Stomach (tissue), 8 donors: ENCODE measurements at regions not wholly inside any gene's neighbourhood (a gene's known extent, or its start where the extent isn't known, plus 50 kb on each side); places are given as distances from the start of the nearest gene placed in this dataset.

ENCODE experiments used
- DNase-seq, 2 donors: peaks; one replicate each; pipeline versions ENCODE4 v3.0.0 to v3.0.0-alpha.2; 2013 to 2019
- H3K27ac ChIP-seq, 5 donors: fragments of 200-600 bp in 4 of 5; sonication (generic) in 4 of 5; one replicate each; pipeline ENCODE4 v1.5.1; 2013 to 2019; ENCODE audit warnings: mild to moderate bottlenecking in 1 of 5, moderate library complexity in 1 of 5
- H3K27me3 ChIP-seq, 3 donors: fragments of 200-600 bp; sonication (generic); one replicate each; pipeline ENCODE4 v1.5.1; 2017 to 2019; ENCODE audit warnings: mixed run types in 1 of 3
- H3K36me3 ChIP-seq, 4 donors: fragments of 200-600 bp; sonication (generic); 1 replicate in 3 of 4; 2 replicates in 1 of 4; pipeline ENCODE4 v1.5.1; 2016 to 2019
- H3K4me1 ChIP-seq, 4 donors: fragments of 200-600 bp; sonication (generic); one replicate each; pipeline ENCODE4 v1.5.1; 2016 to 2019
- H3K4me3 ChIP-seq, 4 donors: fragments of 200-600 bp; sonication (generic) in 3 of 4; one replicate each; pipeline ENCODE4 v1.5.1; 2016 to 2019; ENCODE audit warnings: mild to moderate bottlenecking in 1 of 4
- H3K9me3 ChIP-seq, 4 donors: fragments of 200-600 bp; sonication (generic); one replicate each; pipeline ENCODE4 v1.5.1; 2016 to 2019
- EP300 ChIP-seq: sonication (generic); formaldehyde crosslinking; IDR thresholded peaks from one replicate; pipeline ENCODE4 v1.6.1; 2017; ENCODE audit warnings: antibody characterized with exemption
- POLR2A ChIP-seq, 4 donors: fragments of 450-650 bp; IDR thresholded peaks; one replicate each; pipeline ENCODE4 v1.6.1; 2016; ENCODE audit warnings: antibody characterized with exemption in 4 of 4, control low read depth in 2 of 4, mild to moderate bottlenecking in 1 of 4, moderate library complexity in 1 of 4
- POLR2AphosphoS5 ChIP-seq, 3 donors: sonication (generic); formaldehyde crosslinking; IDR thresholded peaks; one replicate each; pipeline ENCODE4 v1.6.1; 2016; ENCODE audit warnings: antibody characterized with exemption in 3 of 3
- WGBS, 5 donors: extraction: QIAGEN DNeasy Blood & Tissue Kit in 3 of 5; methylation state at CpG; one replicate each; pipeline versions ENCODE4 v1.1.5 to v1.1.7; 2013 to 2018; 5-methylcytosine and 5-hydroxymethylcytosine counted together
- intact Hi-C: fragments of 100-400 bp; cut with DNase I; formaldehyde crosslinking; loops from one replicate; pipeline ENCODE4 v1.15.1; 2023; ENCODE audit warnings: low total_unique reads
- TF ChIP-seq, protein P1 (sequence below), 7 experiments: fragments of 450-650 bp in 4 of 7; fragments of 200-600 bp in 3 of 7; sonication (generic) in 3 of 7; IDR thresholded peaks; one replicate each; pipeline ENCODE4 v1.5.1; 2016 to 2019; ENCODE audit warnings: antibody characterized with exemption in 7 of 7, control low read depth in 2 of 7, mild to moderate bottlenecking in 1 of 7
- donor health status: healthy with polysubstance abuse.
- donor health status: Bipolar disorder and iron deficiency.
- donor health status: healthy.

GRCh38 chr18:76131738-76132137 is 363.3 kb downstream of the ZNF516 start:
- Histone ChIP-seq H3K9me3 (peaks cover 0 to 5% (median 0%) of the 10 kb centered on the region in 4 donors), H3K36me3 (no peaks in the 10 kb centered on the region), H3K4me1 (no peaks in the 10 kb centered on the region), H3K27me3 (no peaks in the 10 kb centered on the region), H3K4me3 (no peak overlapping the region), H3K27ac (no peak overlapping the region)
- TF ChIP-seq, protein P1, sequence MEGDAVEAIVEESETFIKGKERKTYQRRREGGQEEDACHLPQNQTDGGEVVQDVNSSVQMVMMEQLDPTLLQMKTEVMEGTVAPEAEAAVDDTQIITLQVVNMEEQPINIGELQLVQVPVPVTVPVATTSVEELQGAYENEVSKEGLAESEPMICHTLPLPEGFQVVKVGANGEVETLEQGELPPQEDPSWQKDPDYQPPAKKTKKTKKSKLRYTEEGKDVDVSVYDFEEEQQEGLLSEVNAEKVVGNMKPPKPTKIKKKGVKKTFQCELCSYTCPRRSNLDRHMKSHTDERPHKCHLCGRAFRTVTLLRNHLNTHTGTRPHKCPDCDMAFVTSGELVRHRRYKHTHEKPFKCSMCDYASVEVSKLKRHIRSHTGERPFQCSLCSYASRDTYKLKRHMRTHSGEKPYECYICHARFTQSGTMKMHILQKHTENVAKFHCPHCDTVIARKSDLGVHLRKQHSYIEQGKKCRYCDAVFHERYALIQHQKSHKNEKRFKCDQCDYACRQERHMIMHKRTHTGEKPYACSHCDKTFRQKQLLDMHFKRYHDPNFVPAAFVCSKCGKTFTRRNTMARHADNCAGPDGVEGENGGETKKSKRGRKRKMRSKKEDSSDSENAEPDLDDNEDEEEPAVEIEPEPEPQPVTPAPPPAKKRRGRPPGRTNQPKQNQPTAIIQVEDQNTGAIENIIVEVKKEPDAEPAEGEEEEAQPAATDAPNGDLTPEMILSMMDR (IDR thresholded peaks at IDR 0.05): no peak
- TF ChIP-seq POLR2AphosphoS5 (IDR thresholded peaks at IDR 0.05): no peak
- no peak for TF ChIP-seq POLR2A (IDR thresholded peaks at IDR 0.05)
- TF ChIP-seq EP300: no peak
- no peak for DNase-seq
- 76 to 88% (median 79%) methylated on average over 1 of the region's 1 CpG for WGBS, 5 donors
- intact Hi-C loops: no loop called here

DNA sequence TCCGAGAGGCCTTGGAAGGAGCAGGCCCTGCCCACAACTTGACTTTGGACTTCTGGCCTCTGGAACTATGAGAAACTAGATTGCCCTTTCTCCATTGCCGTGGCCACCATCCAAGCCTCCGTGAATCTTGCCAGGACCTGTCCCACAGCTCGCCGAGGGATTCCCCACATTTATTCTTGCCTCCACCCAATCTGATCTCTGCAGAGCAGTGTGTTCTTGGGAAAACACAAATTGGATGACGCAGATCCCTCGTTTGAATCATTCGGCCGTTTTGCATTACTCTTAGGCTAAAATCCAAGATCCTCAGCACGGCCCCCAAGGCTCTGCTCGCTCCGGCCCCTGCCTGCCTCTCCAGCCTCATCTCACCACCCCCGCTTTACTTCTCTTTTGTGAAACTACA is 364.2 kb downstream of the ZNF516 start:
- Histone ChIP-seq H3K4me1 (no peaks in the 10 kb centered on the region), H3K27ac (no peak overlapping the region), H3K27me3 (no peaks in the 10 kb centered on the region), H3K9me3 (peaks cover 0 to 5% (median 0%) of the 10 kb centered on the region in 4 donors), H3K36me3 (no peaks in the 10 kb centered on the region), H3K4me3 (no peak overlapping the region)
- TF ChIP-seq EP300 (no peak), POLR2AphosphoS5 (IDR thresholded peaks at IDR 0.05) (no peak), POLR2A (IDR thresholded peaks at IDR 0.05) (no peak)
- TF ChIP-seq, protein P1 (IDR thresholded peaks at IDR 0.05): no peak
- intact Hi-C loops: no loop called here
- peak in 1 of 2 donors; percentile 62 for DNase-seq
- 79 to 92% (median 91%) methylated on average over 13 of the region's 13 CpGs for WGBS, 5 donors

GRCh38 chr18:76126327-76126726 is 368.7 kb downstream of the ZNF516 start:
- H3K36me3 ChIP-seq: no peaks in the 10 kb centered on the region
- H3K9me3 ChIP-seq: peaks cover 0 to 3% (median 0%) of the 10 kb centered on the region in 4 donors
- DNase-seq: peak in 1 of 2 donors; percentile 58
- no peaks in the 10 kb centered on the region for H3K4me1 ChIP-seq
- TF ChIP-seq EP300 (no peak), POLR2AphosphoS5 (IDR thresholded peaks at IDR 0.05) (no peak), POLR2A (IDR thresholded peaks at IDR 0.05) (no peak)
- TF ChIP-seq, protein P1 (IDR thresholded peaks at IDR 0.05): no peak
- intact Hi-C loops: no loop called here
- no peaks in the 10 kb centered on the region for H3K27me3 ChIP-seq
- H3K27ac ChIP-seq: no peak overlapping the region
- H3K4me3 ChIP-seq: no peak overlapping the region
- 69 to 78% (median 75%) methylated on average over 5 to 6 of the region's 6 CpGs for WGBS, 5 donors

- H3K36me3 ChIP-seq: no peaks in the 10 kb centered on the region
- TF ChIP-seq POLR2A (IDR thresholded peaks at IDR 0.05): no peak
- TF ChIP-seq EP300: no peak
- TF ChIP-seq, protein P1 (IDR thresholded peaks at IDR 0.05): no peak
- no peak for TF ChIP-seq POLR2AphosphoS5 (IDR thresholded peaks at IDR 0.05)
- DNase-seq: no peak
- intact Hi-C loops: no loop called here
- no peak overlapping the region for H3K27ac ChIP-seq
- H3K4me1 ChIP-seq: no peaks in the 10 kb centered on the region
- H3K27me3 ChIP-seq: no peaks in the 10 kb centered on the region
- 75 to 84% (median 82%) methylated on average over 5 of the region's 5 CpGs for WGBS, 5 donors
- H3K9me3 ChIP-seq: peaks cover 0 to 3% (median 0%) of the 10 kb centered on the region in 4 donors
- no peak overlapping the region for H3K4me3 ChIP-seq
These were observed 374.0 kb downstream of the ZNF516 start for GRCh38 chr18:76121011-76121410.
